ENCODE measurements at regions not wholly inside any gene's neighbourhood (a gene's known extent, or its start where the extent isn't known, plus 50 kb on each side); places are given as distances from the start of the nearest gene placed in this dataset.

- no peak for DNase-seq (ENCODE audit: low read depth)
These were observed 424.2 kb upstream of the WWC1 start for GRCh38 chr5:167867281-167867680.

- DNase-seq (ENCODE audit: low read depth), result no peak
These were observed 422.3 kb upstream of the WWC1 start for GRCh38 chr5:167869125-167869524.

- DNase-seq (ENCODE audit: low read depth), result peak; percentile 53
These were observed 421.4 kb upstream of the WWC1 start for GRCh38 chr5:167870055-167870454.

GRCh38 chr5:167871091-167871490 is 420.4 kb upstream of the WWC1 start:
- DNase-seq (ENCODE audit: low read depth), result no peak

- no peak for DNase-seq (ENCODE audit: low read depth)
These were observed 418.7 kb upstream of the WWC1 start for GRCh38 chr5:167872791-167873190.

- DNase-seq (ENCODE audit: low read depth), result no peak
These were observed 414.2 kb upstream of the WWC1 start for GRCh38 chr5:167877114-167877722.

- DNase-seq (ENCODE audit: low read depth), result no peak
These were observed 413.5 kb upstream of the WWC1 start for GRCh38 chr5:167877924-167878323.

- DNase-seq (ENCODE audit: low read depth), result no peak
These were observed 411.0 kb upstream of the WWC1 start for GRCh38 chr5:167880420-167880819.

GRCh38 chr5:167881041-167881440 is 410.4 kb upstream of the WWC1 start:
- DNase-seq (ENCODE audit: low read depth), result no peak

GRCh38 chr5:167886196-167886595 is 405.2 kb upstream of the WWC1 start:
- no peak for DNase-seq (ENCODE audit: low read depth)

GRCh38 chr5:167888393-167888792 is 403.1 kb upstream of the WWC1 start:
- no peak for DNase-seq (ENCODE audit: low read depth)

- no peak for DNase-seq (ENCODE audit: low read depth)
These were observed 402.2 kb upstream of the WWC1 start for GRCh38 chr5:167889276-167889675.

- DNase-seq (ENCODE audit: low read depth), result no peak
These were observed 398.9 kb upstream of the WWC1 start for GRCh38 chr5:167892352-167893115.

- no peak for DNase-seq (ENCODE audit: low read depth)
These were observed 398.2 kb upstream of the WWC1 start for GRCh38 chr5:167893271-167893670.

GRCh38 chr5:167894631-167895472 is 396.6 kb upstream of the WWC1 start:
- DNase-seq (ENCODE audit: low read depth), result no peak

GRCh38 chr5:167895899-167896659 is 395.4 kb upstream of the WWC1 start:
- no peak for DNase-seq (ENCODE audit: low read depth)

- no peak for DNase-seq (ENCODE audit: low read depth)
These were observed 394.6 kb upstream of the WWC1 start for GRCh38 chr5:167896814-167897213.

GRCh38 chr5:167897371-167897770 is 394.1 kb upstream of the WWC1 start:
- no peak for DNase-seq (ENCODE audit: low read depth)

- DNase-seq (ENCODE audit: low read depth), result no peak
These were observed 392.9 kb upstream of the WWC1 start for GRCh38 chr5:167898361-167899042.

- DNase-seq (ENCODE audit: low read depth), result no peak
These were observed 391.9 kb upstream of the WWC1 start for GRCh38 chr5:167899490-167900070.

- DNase-seq (ENCODE audit: low read depth), result no peak
These were observed 391.0 kb upstream of the WWC1 start for GRCh38 chr5:167900340-167900935.

All from GM04504 (cell line).